ENCODE measurements at regions not wholly inside any gene's neighbourhood (a gene's known extent, or its start where the extent isn't known, plus 50 kb on each side); places are given as distances from the start of the nearest gene placed in this dataset.

- DNase-seq, result no peak
- Histone ChIP-seq H3K36me3 (peaks cover 0 to 2% of the 10 kb centered on the region in 2 donors), H3K4me3 (no peak overlapping the region), H3K9me3 (no peaks in the 10 kb centered on the region), H3K27ac (no peak overlapping the region), H3K4me1 (no peaks in the 10 kb centered on the region), H3K27me3 (no peaks in the 10 kb centered on the region)
- intact Hi-C loops (cut with DNase I; ENCODE audit: low total_unique reads), result no loop called here
- TF ChIP-seq POLR2A (IDR thresholded peaks at IDR 0.05), result no peak
- TF ChIP-seq CTCF (IDR thresholded peaks at IDR 0.05), result no peak
Observed at GRCh38 chr2:143981428-143981827, 538.5 kb downstream of the ZEB2 start.

DNA sequence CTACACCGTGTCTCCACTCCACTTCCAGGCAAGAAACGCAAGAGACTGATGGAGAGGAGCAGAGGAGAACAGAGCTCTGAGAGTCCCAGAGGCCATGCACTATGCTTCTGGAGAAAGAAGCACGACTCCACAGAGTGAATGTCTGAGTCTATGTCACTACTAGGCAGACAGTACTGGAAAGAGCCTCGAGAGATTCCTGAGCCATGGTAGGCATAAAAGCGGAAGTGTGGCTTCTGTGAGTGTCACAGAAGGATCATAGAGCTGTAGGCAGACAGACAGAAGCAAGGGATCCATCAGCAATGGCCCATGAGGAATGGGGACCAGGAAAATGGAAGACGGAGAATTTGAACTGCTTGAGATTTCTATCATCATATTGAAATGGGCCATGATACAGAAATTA lies 542.6 kb downstream of the ZEB2 start:
- H3K27me3 ChIP-seq, result no peaks in the 10 kb centered on the region
- peaks cover 0 to 2% of the 10 kb centered on the region in 2 donors for H3K36me3 ChIP-seq
- TF ChIP-seq CTCF (IDR thresholded peaks at IDR 0.05) (no peak), POLR2A (IDR thresholded peaks at IDR 0.05) (no peak)
- no peaks in the 10 kb centered on the region for H3K4me1 ChIP-seq
- no peak for DNase-seq
- H3K4me3 ChIP-seq, result no peak overlapping the region
- H3K27ac ChIP-seq, result no peak overlapping the region
- no peaks in the 10 kb centered on the region for H3K9me3 ChIP-seq
- intact Hi-C loops (cut with DNase I; ENCODE audit: low total_unique reads), result no loop called here

- no peak for DNase-seq
- Histone ChIP-seq H3K27me3 (no peaks in the 10 kb centered on the region), H3K9me3 (no peaks in the 10 kb centered on the region), H3K4me1 (no peaks in the 10 kb centered on the region), H3K36me3 (peaks cover 0 to 2% of the 10 kb centered on the region in 2 donors), H3K27ac (no peak overlapping the region), H3K4me3 (no peak overlapping the region)
- intact Hi-C loops (cut with DNase I; ENCODE audit: low total_unique reads), result no loop called here
- TF ChIP-seq POLR2A (IDR thresholded peaks at IDR 0.05) (no peak), CTCF (IDR thresholded peaks at IDR 0.05) (no peak)
Observed at GRCh38 chr2:143975216-143975615, 544.7 kb downstream of the ZEB2 start.

- Histone ChIP-seq H3K36me3 (peaks cover 0 to 2% of the 10 kb centered on the region in 2 donors), H3K4me1 (no peaks in the 10 kb centered on the region), H3K27me3 (no peaks in the 10 kb centered on the region), H3K9me3 (no peaks in the 10 kb centered on the region), H3K27ac (no peak overlapping the region), H3K4me3 (no peak overlapping the region)
- no peak for DNase-seq
- intact Hi-C loops (cut with DNase I; ENCODE audit: low total_unique reads), result no loop called here
- TF ChIP-seq CTCF (IDR thresholded peaks at IDR 0.05), result no peak
Observed at GRCh38 chr2:143974262-143974661, 545.7 kb downstream of the ZEB2 start.

DNA sequence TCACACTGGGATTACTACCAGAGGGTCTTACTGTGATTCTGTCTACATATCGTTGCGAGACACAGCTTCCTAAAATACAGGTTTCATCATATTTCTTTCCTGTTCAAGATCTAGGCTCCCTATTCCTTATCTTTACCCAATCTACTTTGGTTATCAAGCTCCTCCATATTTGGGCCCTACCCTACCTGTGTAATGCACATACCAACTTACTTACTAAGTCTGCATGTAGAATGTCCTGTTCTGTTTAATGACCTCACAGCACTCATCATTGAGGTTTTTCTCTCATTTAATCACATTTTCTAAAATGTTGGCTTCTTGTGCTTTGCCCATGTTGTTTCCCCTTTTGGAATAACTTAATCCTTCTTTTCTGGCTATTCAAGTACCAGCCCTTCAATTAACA lies 551.1 kb downstream of the ZEB2 start:
- TF ChIP-seq CTCF (IDR thresholded peaks at IDR 0.05), result no peak
- TF ChIP-seq POLR2A (IDR thresholded peaks at IDR 0.05), result no peak
- no peaks in the 10 kb centered on the region for H3K9me3 ChIP-seq
- no peak for DNase-seq
- H3K27ac ChIP-seq, result no peak overlapping the region
- no peaks in the 10 kb centered on the region for H3K27me3 ChIP-seq
- no peak overlapping the region for H3K4me3 ChIP-seq
- no peaks in the 10 kb centered on the region for H3K36me3 ChIP-seq
- intact Hi-C loops (cut with DNase I; ENCODE audit: low total_unique reads), result no loop called here
- H3K4me1 ChIP-seq, result no peaks in the 10 kb centered on the region

Data from uterus (tissue), 3 donors.